K562 (cell line): ENCODE measurements at regions not wholly inside any gene's neighbourhood (a gene's known extent, or its start where the extent isn't known, plus 50 kb on each side); places are given as distances from the start of the nearest gene placed in this dataset.

Experiments
- ATAC-seq: fragments of 200-7000 bp; cut with Tn5 transposase; 3 replicates; pipeline ENCODE4 v1.9.1; 2020; ENCODE audit warnings: moderate library complexity
- BruUV-seq: library from RNA; stranded (reverse); fragments of 400-500 nt; replicated peaks from 2 replicates; lab custom pipeline; 2021; lab: Mats Ljungman, UMichigan
- CTCF ChIA-PET: fragments of 300-600 bp; formaldehyde crosslinking; extraction: SDS; loops from one replicate; lab custom pipeline; 2021; ENCODE audit warnings: low intra/inter-chr PET ratio; lab: Yijun Ruan, JAX
- POLR2A ChIA-PET: fragments of 300-600, 350-650 bp; sonication (Branson Sonifier 250); formaldehyde crosslinking; extraction: SDS; loops from one replicate; lab custom pipeline; 2021; ENCODE audit warnings: antibody characterized with exemption, inconsistent platforms; lab: Yijun Ruan, JAX
- DNase-seq, 4 experiments: peaks; one replicate each; pipeline versions ENCODE4 v3.0.0 to v3.0.0-alpha.2; 2011 to 2018; ENCODE audit warnings: low spot score in 3 of 4, mixed read lengths in 3 of 4; ENCODE audit errors: extremely low read depth in 1 of 4
- FAIRE-seq: peaks from 2 replicates; lab custom pipeline; 2011; peaks lifted over from hg19 to GRCh38; lab: Jason Lieb, UNC
- H2AFZ ChIP-seq: 2 replicates; pipeline ENCODE4 v1.6.0; 2011; ENCODE audit warnings: low read depth, low read length, control low read depth, inconsistent platforms
- H3K27ac ChIP-seq: fragments of 200-600 bp; 3 replicates; pipeline ENCODE4 v1.8.0; 2011; ENCODE audit warnings: low read depth, mild to moderate bottlenecking, control low read depth, inconsistent platforms, low read length, moderate library complexity, mixed read lengths; ENCODE audit errors: extremely low read depth
- H3K27me3 ChIP-seq, 2 experiments: fragments of 300-600 bp in 1 of 2; 2 replicates in 1 of 2; 3 replicates in 1 of 2; pipeline versions ENCODE4 v1.6.0 to v1.8.0; 2011; ENCODE audit warnings: inconsistent platforms in 2 of 2, low read length in 2 of 2, mild to moderate bottlenecking in 1 of 2, mixed read lengths in 1 of 2, moderate library complexity in 1 of 2; ENCODE audit not compliant: control insufficient read depth in 2 of 2, insufficient read depth in 2 of 2
- H3K36me3 ChIP-seq: fragments of 300-600 bp; 3 replicates; pipeline ENCODE4 v1.8.0; 2011; ENCODE audit warnings: mild to moderate bottlenecking, low read length, inconsistent platforms; ENCODE audit not compliant: control insufficient read depth, insufficient read depth
- H3K4me1 ChIP-seq, 2 experiments: fragments of 200-600 bp in 1 of 2; replicated peaks in 1 of 2; 2 replicates in 1 of 2; 3 replicates in 1 of 2; pipeline versions ENCODE4 v1.5.1 to v1.8.0; 2011; ENCODE audit warnings: inconsistent platforms in 2 of 2, low read length in 2 of 2, mild to moderate bottlenecking in 1 of 2, mixed read lengths in 1 of 2, moderate library complexity in 1 of 2; ENCODE audit not compliant: control insufficient read depth in 2 of 2, insufficient read depth in 2 of 2
- H3K4me2 ChIP-seq: 2 replicates; pipeline ENCODE4 v1.6.1; 2011; ENCODE audit warnings: low read length, control low read depth, inconsistent platforms, mixed read lengths; ENCODE audit not compliant: insufficient read depth
- H3K4me3 ChIP-seq: fragments of 200-600 bp; sonication (generic), shearing (Covaris generic); 2 replicates; pipeline ENCODE4 v1.5.1; 2016; ENCODE audit warnings: control low read depth, inconsistent platforms
- H3K79me2 ChIP-seq: fragments of 200-600 bp; 3 replicates; pipeline ENCODE4 v1.8.0; 2011; ENCODE audit warnings: low read length, inconsistent platforms; ENCODE audit not compliant: control insufficient read depth, insufficient read depth
- H3K9ac ChIP-seq, 2 experiments: 2 replicates each; pipeline versions ENCODE4 v1.6.0 to v1.6.1; 2011; ENCODE audit warnings: low read depth in 2 of 2, low read length in 2 of 2, control low read depth in 1 of 2, inconsistent platforms in 1 of 2, mild to moderate bottlenecking in 1 of 2, mixed read lengths in 1 of 2; ENCODE audit not compliant: insufficient read depth in 1 of 2
- H3K9me1 ChIP-seq: one replicate; pipeline ENCODE4 v1.6.0; 2011; ENCODE audit warnings: inconsistent platforms, mild to moderate bottlenecking, low read length, moderate library complexity; ENCODE audit not compliant: control insufficient read depth, insufficient read depth
- H3K9me3 ChIP-seq: replicated peaks from 2 replicates; pipeline ENCODE4 v1.5.1; 2011; ENCODE audit warnings: low read depth, low read length, inconsistent platforms; ENCODE audit not compliant: control insufficient read depth, insufficient read depth
- H4K20me1 ChIP-seq: replicated peaks from 2 replicates; pipeline ENCODE4 v1.6.1; 2011; ENCODE audit warnings: low read length, inconsistent platforms, mixed read lengths; ENCODE audit not compliant: control insufficient read depth, insufficient read depth
- CHD4 ChIP-seq: fragments of 200-600 bp; sonication (generic); IDR thresholded peaks from 3 replicates; pipeline ENCODE4 v1.6.1; 2012; ENCODE audit warnings: low read depth, mild to moderate bottlenecking, mixed read lengths, low read length, inconsistent platforms; ENCODE audit not compliant: insufficient read depth, insufficient replicate concordance, poor library complexity, severe bottlenecking
- JUN ChIP-seq, 2 experiments: sonication (generic) in 1 of 2; formaldehyde crosslinking in 1 of 2; IDR thresholded peaks; 2 replicates each; pipeline versions ENCODE4 v1.6.1 to v1.8.0; 2012 to 2022; ENCODE audit warnings: borderline replicate concordance in 2 of 2, mild to moderate bottlenecking in 2 of 2, improper control_type of control experiment in 1 of 2, low read depth in 1 of 2, low read length in 1 of 2, missing genetic modification reagents in 1 of 2
- KLF16 ChIP-seq: IDR thresholded peaks from 2 replicates; pipeline ENCODE4 v1.6.1; 2016; ENCODE audit warnings: antibody characterized with exemption
- STAT6 ChIP-seq: sonication (generic); formaldehyde crosslinking; IDR thresholded peaks from 2 replicates; pipeline ENCODE4 v1.8.1; 2023; ENCODE audit warnings: mild to moderate bottlenecking, missing genetic modification reagents
- ZNF253 ChIP-seq: fragments of 250-450 bp; sonication (Bioruptor Pico); conservative IDR thresholded peaks from 2 replicates; pipeline ENCODE4 v1.6.1; 2021; ENCODE audit warnings: mild to moderate bottlenecking
- WGBS: fragments of 100-300 bp; shearing (Covaris generic); methylation state at CpG from one replicate; pipeline ENCODE4 v1.1.6; 2016; ENCODE audit warnings: low coverage, mixed read lengths; ENCODE audit not compliant: insufficient coverage; ENCODE audit errors: missing lambda C conversion rate; 5-methylcytosine and 5-hydroxymethylcytosine counted together
- in situ Hi-C: fragments of 300-500 bp; cut with MboI; formaldehyde crosslinking; loops from 4 replicates; pipeline ENCODE4 v1.15.0; 2018; ENCODE audit warnings: inconsistent platforms, mixed read lengths
- intact Hi-C: fragments of 100-400 bp; cut with micrococcal nuclease; formaldehyde crosslinking; loops from 2 replicates; pipeline ENCODE4 v1.14.2; 2022

GRCh38 chr4:60314416-60314815 is 885.7 kb upstream of the ADGRL3 start:
- in situ Hi-C loops = no loop called here
- no peaks in the 10 kb centered on the region for H3K4me1 ChIP-seq
- no peak overlapping the region for H3K4me3 ChIP-seq
- ChIA-PET CTCF (no interaction called here), POLR2A (no interaction called here)
- WGBS = 0% methylated on average over 4 of the region's 4 CpGs
- FAIRE-seq (no peak), ATAC-seq (no peak), DNase-seq (no peak)
- H3K27me3 ChIP-seq = no peaks in the 10 kb centered on the region
- H3K4me2 ChIP-seq = no peak overlapping the region
- H3K79me2 ChIP-seq = no peaks in the 10 kb centered on the region
- BruUV-seq = no TSS peak
- no peak overlapping the region for H3K27ac ChIP-seq
- H3K9me1 ChIP-seq = no peaks in the 10 kb centered on the region
- no peaks in the 10 kb centered on the region for H3K9me3 ChIP-seq
- H3K36me3 ChIP-seq = no peaks in the 10 kb centered on the region
- TF ChIP-seq CHD4 (no peak), STAT6 (CRISPR knock-in tag) (no peak), KLF16 (no peak), ZNF253 (CRISPR knock-in tag) (no peak), JUN (IDR thresholded peaks at IDR 0.05; ENCODE audit: borderline replicate concordance, low read depth, low read length) (no peak), JUN (CRISPR knock-in tag; IDR thresholded peaks at IDR 0.05; ENCODE audit: borderline replicate concordance) (no peak)
- no peaks in the 10 kb centered on the region for H4K20me1 ChIP-seq
- intact Hi-C loops = no loop called here
- no peak overlapping the region for H2AFZ ChIP-seq
- no peak overlapping the region for H3K9ac ChIP-seq
